ENCODE measurements at regions not wholly inside any gene's neighbourhood (a gene's known extent, or its start where the extent isn't known, plus 50 kb on each side); places are given as distances from the start of the nearest gene placed in this dataset.

- TF ChIP-seq CTCF (IDR thresholded peaks at IDR 0.05) (no peak), POLR2A (IDR thresholded peaks at IDR 0.05) (no peak)
Observed at GRCh38 chr11:10932976-10933375, 75.1 kb upstream of the ZBED5 start.

All from Peyer's patch (tissue), 4 donors.